A549 (cell line): ENCODE measurements at regions not wholly inside any gene's neighbourhood (a gene's known extent, or its start where the extent isn't known, plus 50 kb on each side); places are given as distances from the start of the nearest gene placed in this dataset.

ENCODE experiments used
- ATAC-seq, 2 experiments: fragments of 200-7000 bp in 1 of 2; fragments of >200 bp in 1 of 2; cut with Nextera tagmentation in 1 of 2; cut with Tn5 transposase in 1 of 2; 3 replicates each; pipeline versions ENCODE4 v1.8.0 to v1.9.1; 2018 to 2020; ENCODE audit warnings: mild to moderate bottlenecking in 1 of 2, moderate library complexity in 1 of 2
- CTCF ChIA-PET: fragments of 300-600 bp; sonication (Branson Sonifier 250); formaldehyde crosslinking; extraction: SDS; loops from one replicate; lab custom pipeline; 2021; ENCODE audit warnings: antibody characterized with exemption, inconsistent platforms; lab: Yijun Ruan, JAX
- POLR2A ChIA-PET: fragments of 350-600 bp; formaldehyde crosslinking; extraction: SDS; loops from one replicate; lab custom pipeline; 2021; ENCODE audit warnings: antibody characterized with exemption, inconsistent platforms; lab: Yijun Ruan, JAX
- DNase-seq, 2 experiments: peaks; one replicate each; pipeline versions ENCODE4 v3.0.0 to v3.0.0-alpha.2; 2011 to 2016; ENCODE audit warnings: low read depth in 1 of 2, low spot score in 1 of 2
- FAIRE-seq: peaks from 2 replicates; lab custom pipeline; 2011; peaks lifted over from hg19 to GRCh38; lab: Jason Lieb, UNC
- H3K27ac ChIP-seq, 2 experiments: fragments of >200 bp; sonication (Bioruptor Twin); formaldehyde crosslinking; 3 replicates each; pipeline ENCODE4 v1.5.1; 2016 to 2017
- H3K4me1 ChIP-seq: fragments of >200 bp; sonication (Bioruptor Twin); formaldehyde crosslinking; 3 replicates; pipeline ENCODE4 v1.6.1; 2016
- H3K4me2 ChIP-seq: fragments of >200 bp; sonication (Bioruptor Twin); formaldehyde crosslinking; 3 replicates; pipeline ENCODE4 v1.6.1; 2016
- H3K4me3 ChIP-seq: fragments of >200 bp; sonication (Bioruptor Twin); formaldehyde crosslinking; 3 replicates; pipeline ENCODE4 v1.5.1; 2016
- H3K9me3 ChIP-seq: fragments of >200 bp; sonication (Bioruptor Twin); formaldehyde crosslinking; 3 replicates; pipeline ENCODE4 v1.6.1; 2016
- CBX2 ChIP-seq: fragments of 200-600 bp; sonication (generic); IDR thresholded peaks from 2 replicates; pipeline ENCODE4 v1.6.1; 2016; ENCODE audit warnings: low read depth, mild to moderate bottlenecking, borderline replicate concordance
- CBX8 ChIP-seq: fragments of 200-600 bp; sonication (generic); IDR thresholded peaks from 2 replicates; pipeline ENCODE4 v1.6.1; 2016
- CEBPB ChIP-seq, 2 experiments: fragments of >200 bp in 1 of 2; sonication (Bioruptor Twin) in 1 of 2; formaldehyde crosslinking in 1 of 2; IDR thresholded peaks; 2 replicates each; pipeline ENCODE4 v1.6.1; 2012 to 2016
- CHD2 ChIP-seq: fragments of 150-350 bp; IDR thresholded peaks from 2 replicates; pipeline ENCODE4 v1.6.1; 2014; ENCODE audit warnings: low read length; ENCODE audit not compliant: partially characterized antibody
- CHD4 ChIP-seq: fragments of 200-600 bp; sonication (generic); IDR thresholded peaks from 2 replicates; pipeline ENCODE4 v1.6.1; 2016; ENCODE audit warnings: antibody characterized with exemption, mild to moderate bottlenecking, borderline replicate concordance
- EHF ChIP-seq: fragments of 250-450 bp; sonication (Bioruptor Pico); IDR thresholded peaks from 2 replicates; pipeline ENCODE4 v1.5.0; 2020; ENCODE audit warnings: mild to moderate bottlenecking
- ELK1 ChIP-seq: fragments of 150-350 bp; IDR thresholded peaks from 2 replicates; pipeline ENCODE4 v1.6.1; 2014; ENCODE audit warnings: low read depth, mild to moderate bottlenecking, low read length
- EP300 ChIP-seq, 2 experiments: fragments of >200 bp; sonication (Bioruptor Twin); formaldehyde crosslinking; IDR thresholded peaks; 2 replicates in 1 of 2; 3 replicates in 1 of 2; pipeline ENCODE4 v1.6.1; 2016 to 2017
- FOSB ChIP-seq: fragments of 250-450 bp; sonication (Bioruptor Pico); IDR thresholded peaks from 2 replicates; pipeline ENCODE4 v1.5.0; 2020; ENCODE audit warnings: mild to moderate bottlenecking, moderate library complexity
- FOSL2 ChIP-seq, 2 experiments: fragments of 450-650 bp in 1 of 2; fragments of >200 bp in 1 of 2; sonication (Bioruptor Twin) in 1 of 2; formaldehyde crosslinking; IDR thresholded peaks; 2 replicates each; pipeline versions ENCODE4 v1.5.0 to v1.6.1; 2016 to 2020; ENCODE audit warnings: mild to moderate bottlenecking in 1 of 2, moderate library complexity in 1 of 2
- GATA3 ChIP-seq: IDR thresholded peaks from 2 replicates; pipeline ENCODE4 v1.6.1; 2012; ENCODE audit warnings: borderline replicate concordance
- HES2 ChIP-seq: fragments of >200 bp; sonication (Bioruptor Twin); formaldehyde crosslinking; IDR thresholded peaks from 2 replicates; pipeline ENCODE4 v1.6.1; 2016
- HEYL ChIP-seq: fragments of 250-450 bp; sonication (Bioruptor Pico); IDR thresholded peaks from 2 replicates; pipeline ENCODE4 v1.8.0; 2021; ENCODE audit warnings: mild to moderate bottlenecking, moderate library complexity
- HOXA7 ChIP-seq: fragments of 250-450 bp; sonication (Bioruptor Pico); IDR thresholded peaks from 2 replicates; pipeline ENCODE4 v1.5.0; 2020; ENCODE audit warnings: mild to moderate bottlenecking, moderate library complexity
- HOXB13 ChIP-seq: fragments of 250-450 bp; sonication (Bioruptor Pico); IDR thresholded peaks from 2 replicates; pipeline ENCODE4 v1.5.0; 2020; ENCODE audit warnings: low read depth, mild to moderate bottlenecking, moderate library complexity
- HOXB5 ChIP-seq: fragments of 250-450 bp; sonication (Bioruptor Pico); IDR thresholded peaks from 2 replicates; pipeline ENCODE4 v1.5.0; 2020; ENCODE audit warnings: mild to moderate bottlenecking, moderate library complexity
- MAFK ChIP-seq: fragments of 450-650 bp; IDR thresholded peaks from 2 replicates; pipeline ENCODE4 v1.6.1; 2014; ENCODE audit not compliant: partially characterized antibody
- MAX ChIP-seq: IDR thresholded peaks from 2 replicates; pipeline ENCODE4 v1.6.1; 2012
- MAZ ChIP-seq: fragments of 150-350 bp; IDR thresholded peaks from 2 replicates; pipeline ENCODE4 v1.6.1; 2014; ENCODE audit warnings: antibody characterized with exemption, low read depth, low read length, borderline replicate concordance
- MYC ChIP-seq: IDR thresholded peaks from 2 replicates; pipeline ENCODE4 v1.6.1; 2012; ENCODE audit warnings: mild to moderate bottlenecking, inconsistent platforms, low read length, improper control_type of control experiment, borderline replicate concordance
- NPAS2 ChIP-seq: fragments of 250-450 bp; sonication (Bioruptor Pico); IDR thresholded peaks from 2 replicates; pipeline ENCODE4 v1.8.0; 2022; ENCODE audit warnings: mild to moderate bottlenecking, moderate library complexity, borderline replicate concordance
- POLR2A ChIP-seq: IDR thresholded peaks from 2 replicates; pipeline ENCODE4 v1.6.1; 2012; ENCODE audit warnings: mild to moderate bottlenecking, low read length
- RCOR1 ChIP-seq: fragments of 150-350 bp; IDR thresholded peaks from 2 replicates; pipeline ENCODE4 v1.6.1; 2014; ENCODE audit warnings: antibody characterized with exemption, low read length, low read depth
- RNF2 ChIP-seq: fragments of 200-600 bp; sonication (generic); IDR thresholded peaks from 2 replicates; pipeline ENCODE4 v1.6.1; 2016; ENCODE audit warnings: low read depth, mild to moderate bottlenecking, antibody characterized with exemption, moderate library complexity, borderline replicate concordance
- SREBF2 ChIP-seq: fragments of 450-650 bp; IDR thresholded peaks from 2 replicates; pipeline ENCODE4 v1.6.1; 2014; ENCODE audit warnings: mild to moderate bottlenecking, moderate library complexity
- TFCP2L1 ChIP-seq: fragments of 250-450 bp; sonication (Bioruptor Pico); IDR thresholded peaks from 2 replicates; pipeline ENCODE4 v1.5.0; 2021; ENCODE audit warnings: mild to moderate bottlenecking
- ZFP36 ChIP-seq: fragments of 450-650 bp; IDR thresholded peaks from 2 replicates; pipeline ENCODE4 v1.6.1; 2014; ENCODE audit warnings: borderline replicate concordance; ENCODE audit not compliant: partially characterized antibody
- WGBS: methylation state at CpG from one replicate; pipeline ENCODE4 v1.1.6; 2017; ENCODE audit errors: missing lambda C conversion rate; 5-methylcytosine and 5-hydroxymethylcytosine counted together

GRCh38 chr3:26438981-26439884, 183.3 kb upstream of the LRRC3B start:
- peaks cover 8% of the 10 kb centered on the region; the same call in 1 of the 3 replicates for H3K4me1 ChIP-seq
- DNase-seq (peak in 1 of 2 experiments; percentile 7), FAIRE-seq (no peak), ATAC-seq (no peak)
- no peak overlapping the region for H3K4me2 ChIP-seq
- WGBS: 39% methylated on average over 6 of the region's 6 CpGs
- TF ChIP-seq POLR2A (no peak), EP300 (IDR thresholded peaks at IDR 0.05) (no peak), CHD4 (no peak), RNF2 (no peak), TFCP2L1 (CRISPR knock-in tag) (no peak), CEBPB (IDR thresholded peaks at IDR 0.05) (0 out of 4 replicates have a peak, but pooled peaks of 1 of the 2 experiments have one; percentile 32), EHF (CRISPR knock-in tag) (no peak), MAFK (no peak), HES2 (no peak)
- no peaks in the 10 kb centered on the region for H3K9me3 ChIP-seq
- ChIA-PET CTCF (no interaction called here), POLR2A (no interaction called here)
- no peak overlapping the region for H3K27ac ChIP-seq
- no peak overlapping the region for H3K4me3 ChIP-seq

GRCh38 chr3:26449996-26450395, 172.6 kb upstream of the LRRC3B start:
- FAIRE-seq (no peak), ATAC-seq (no peak), DNase-seq (no peak)
- under 1% methylated on average over 3 of the region's 3 CpGs for WGBS
- ChIA-PET CTCF (no interaction called here), POLR2A (no interaction called here)
- Histone ChIP-seq H3K4me3 (no peak overlapping the region), H3K9me3 (no peaks in the 10 kb centered on the region), H3K4me1 (no peaks in the 10 kb centered on the region), H3K4me2 (no peak overlapping the region), H3K27ac (no peak overlapping the region)
- TF ChIP-seq HOXA7: no peak
- no peak for TF ChIP-seq CHD2
- no peak for TF ChIP-seq NPAS2 (CRISPR knock-in tag)
- no peak for TF ChIP-seq HEYL (CRISPR knock-in tag)
- TF ChIP-seq TFCP2L1 (CRISPR knock-in tag): no peak
- TF ChIP-seq HES2: no peak
- TF ChIP-seq FOSL2 (IDR thresholded peaks at IDR 0.05): no peak
- no peak for TF ChIP-seq FOSL2 (CRISPR knock-in tag; IDR thresholded peaks at IDR 0.05)
- no peak for TF ChIP-seq MAX
- TF ChIP-seq HOXB5 (CRISPR knock-in tag): no peak
- TF ChIP-seq GATA3: no peak
- TF ChIP-seq ELK1: no peak
- no peak for TF ChIP-seq CBX2
- no peak for TF ChIP-seq HOXB13

GRCh38 chr3:26452363-26452762, 170.2 kb upstream of the LRRC3B start:
- WGBS: 0% methylated on average over 2 of the region's 2 CpGs
- FAIRE-seq (no peak), DNase-seq (no peak), ATAC-seq (no peak)
- POLR2A ChIA-PET: no interaction called here
- H3K9me3 ChIP-seq: no peaks in the 10 kb centered on the region
- H3K4me2 ChIP-seq: no peak overlapping the region
- CTCF ChIA-PET: no interaction called here
- no peaks in the 10 kb centered on the region for H3K4me1 ChIP-seq
- no peak for TF ChIP-seq EP300 (IDR thresholded peaks at IDR 0.05)
- TF ChIP-seq EHF (CRISPR knock-in tag): no peak
- TF ChIP-seq HOXA7: no peak
- no peak for TF ChIP-seq ZFP36
- no peak for TF ChIP-seq FOSB (CRISPR knock-in tag)
- no peak for TF ChIP-seq CBX2
- no peak for TF ChIP-seq SREBF2
- TF ChIP-seq MAFK: no peak
- TF ChIP-seq RNF2: no peak
- no peak for TF ChIP-seq CBX8
- no peak for TF ChIP-seq RCOR1
- TF ChIP-seq MAZ: no peak
- no peak for TF ChIP-seq CHD2
- no peak for TF ChIP-seq GATA3
- no peak for TF ChIP-seq CEBPB (IDR thresholded peaks at IDR 0.05)
- TF ChIP-seq MYC: no peak
- no peak overlapping the region for H3K4me3 ChIP-seq
- no peak overlapping the region for H3K27ac ChIP-seq
